ENCODE measurements at regions not wholly inside any gene's neighbourhood (a gene's known extent, or its start where the extent isn't known, plus 50 kb on each side); places are given as distances from the start of the nearest gene placed in this dataset.
"Not testable (repeated sequence)": the region's sequence is repeated elsewhere in the genome, so short reads cannot be mapped to it uniquely, and the experiment has no call there.

DNA sequence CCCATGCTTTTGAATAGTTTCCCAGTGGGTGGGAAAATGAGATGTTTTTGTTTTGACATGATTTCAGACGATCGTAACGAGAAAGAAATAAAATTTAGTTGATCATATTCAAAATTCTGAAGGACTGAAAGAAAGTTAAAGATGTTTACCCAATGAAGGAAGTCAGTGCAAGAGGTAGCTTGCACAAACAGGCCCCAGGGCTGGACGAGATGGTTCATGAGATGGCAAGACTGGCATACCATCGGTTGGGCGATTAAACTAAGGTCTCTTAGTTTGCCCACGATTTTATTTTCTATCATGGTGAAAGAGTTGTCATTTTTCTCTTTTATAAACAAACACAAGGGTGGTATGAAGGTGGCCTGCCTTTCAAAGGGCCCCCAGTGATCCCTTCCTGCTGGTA lies 124.5 kb upstream of the TBX5 start:
- no peak for TF ChIP-seq CTCF (IDR thresholded peaks at IDR 0.05)
- Mint-ChIP-seq H3K9me3 (no peaks in the 10 kb centered on the region), H3K36me3 (ENCODE audit: low read depth) (no peaks in the 10 kb centered on the region), H3K27me3 (peaks cover 4% of the 10 kb centered on the region), H3K4me1 (ENCODE audit: low read depth) (no peaks in the 10 kb centered on the region), H3K27ac (no peak overlapping the region), H3K4me3 (no peak overlapping the region)
- ChIA-PET CTCF (no interaction called here), POLR2A (no interaction called here)
- DNase-seq (no peak), ATAC-seq (no peak)
- intact Hi-C loops (cut with micrococcal nuclease): no loop called here

- Mint-ChIP-seq H3K4me3 (no peak overlapping the region), H3K27ac (no peak overlapping the region), H3K9me3 (no peaks in the 10 kb centered on the region), H3K27me3 (peaks cover 4% of the 10 kb centered on the region), H3K4me1 (ENCODE audit: low read depth) (no peaks in the 10 kb centered on the region), H3K36me3 (ENCODE audit: low read depth) (no peaks in the 10 kb centered on the region)
- ChIA-PET CTCF (no interaction called here), POLR2A (no interaction called here)
- intact Hi-C loops (cut with micrococcal nuclease): no loop called here
- ATAC-seq (no peak), DNase-seq (no peak)
- TF ChIP-seq CTCF (IDR thresholded peaks at IDR 0.05): no peak
These were observed 124.0 kb upstream of the TBX5 start for GRCh38 chr12:114529966-114530365.

GRCh38 chr12:114528766-114529165 lies 122.8 kb upstream of the TBX5 start:
- H3K4me1 Mint-ChIP-seq (ENCODE audit: low read depth): no peaks in the 10 kb centered on the region
- intact Hi-C loops (cut with micrococcal nuclease): no loop called here
- DNase-seq (no peak), ATAC-seq (no peak)
- H3K27me3 Mint-ChIP-seq: peaks cover 4% of the 10 kb centered on the region
- CTCF ChIA-PET: no interaction called here
- H3K27ac Mint-ChIP-seq: no peak overlapping the region
- H3K36me3 Mint-ChIP-seq (ENCODE audit: low read depth): no peaks in the 10 kb centered on the region
- TF ChIP-seq CTCF (IDR thresholded peaks at IDR 0.05): no peak
- POLR2A ChIA-PET: no interaction called here
- no peak overlapping the region for H3K4me3 Mint-ChIP-seq
- H3K9me3 Mint-ChIP-seq: peaks cover 3% of the 10 kb centered on the region

- H3K27me3 Mint-ChIP-seq; H3K4me3 Mint-ChIP-seq; DNase-seq; intact Hi-C loops (cut with micrococcal nuclease); H3K27ac Mint-ChIP-seq; ATAC-seq; H3K36me3 Mint-ChIP-seq (ENCODE audit: low read depth); POLR2A ChIA-PET; H3K9me3 Mint-ChIP-seq; CTCF ChIA-PET; H3K4me1 Mint-ChIP-seq (ENCODE audit: low read depth): not testable (repeated sequence)
These were observed 115.2 kb upstream of the TBX5 start for GRCh38 chr12:114521160-114521559.

DNA sequence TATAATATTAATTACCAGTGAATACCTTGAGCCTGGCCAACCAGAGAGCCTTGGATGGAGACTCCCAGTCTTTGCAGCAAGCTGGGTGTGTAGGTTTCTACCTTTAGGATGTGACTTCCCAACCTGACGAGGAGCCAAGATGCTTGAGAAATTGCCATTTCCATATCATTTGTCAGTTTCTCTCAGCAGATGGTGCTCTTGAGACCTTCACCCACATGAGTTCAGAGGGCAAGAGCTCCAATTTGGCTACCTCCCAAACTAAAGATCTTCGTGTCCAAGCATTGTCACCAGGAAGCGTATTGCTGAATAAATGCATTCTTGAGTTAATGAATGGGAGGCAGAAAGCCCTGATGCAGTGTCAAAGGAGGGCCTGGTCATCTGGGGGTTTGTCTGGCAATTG lies 106.4 kb upstream of the TBX5 start:
- DNase-seq (no peak), ATAC-seq (no peak)
- Mint-ChIP-seq H3K4me1 (ENCODE audit: low read depth) (no peaks in the 10 kb centered on the region), H3K27ac (no peak overlapping the region), H3K36me3 (ENCODE audit: low read depth) (no peaks in the 10 kb centered on the region), H3K27me3 (peaks cover 4% of the 10 kb centered on the region), H3K4me3 (no peak overlapping the region), H3K9me3 (no peaks in the 10 kb centered on the region)
- intact Hi-C loops (cut with micrococcal nuclease): no loop called here
- ChIA-PET POLR2A (no interaction called here), CTCF (no interaction called here)
- TF ChIP-seq CTCF (IDR thresholded peaks at IDR 0.05): no peak
